GM21619 (cell line): ENCODE measurements at regions not wholly inside any gene's neighbourhood (a gene's known extent, or its start where the extent isn't known, plus 50 kb on each side); places are given as distances from the start of the nearest gene placed in this dataset.

ENCODE experiments used
- ATAC-seq: cut with Tn5 transposase; IDR thresholded peaks from one replicate; pipeline ENCODE4 v1.9.1; 2021; ENCODE audit not compliant: unreplicated experiment

DNA sequence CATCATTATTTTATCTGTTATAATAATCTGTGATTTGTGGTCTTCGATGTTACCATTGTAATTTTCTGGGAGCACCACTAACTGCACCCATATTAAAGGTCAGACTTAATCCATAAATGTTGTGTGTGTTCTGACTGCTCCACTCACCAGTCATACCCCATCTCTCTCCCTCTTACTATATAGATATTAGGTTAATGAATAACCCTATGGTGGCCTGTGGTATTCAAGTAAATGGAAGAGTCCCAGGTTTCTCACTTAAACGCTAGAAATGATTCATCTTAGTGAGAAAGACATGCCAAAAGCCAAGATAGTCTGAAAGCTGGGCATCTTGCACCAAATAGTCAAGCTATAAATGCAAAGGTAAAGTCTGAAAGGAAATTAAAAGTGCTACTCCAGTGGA is 1358.5 kb downstream of the ROBO2 start:
- ATAC-seq, result no peak

DNA sequence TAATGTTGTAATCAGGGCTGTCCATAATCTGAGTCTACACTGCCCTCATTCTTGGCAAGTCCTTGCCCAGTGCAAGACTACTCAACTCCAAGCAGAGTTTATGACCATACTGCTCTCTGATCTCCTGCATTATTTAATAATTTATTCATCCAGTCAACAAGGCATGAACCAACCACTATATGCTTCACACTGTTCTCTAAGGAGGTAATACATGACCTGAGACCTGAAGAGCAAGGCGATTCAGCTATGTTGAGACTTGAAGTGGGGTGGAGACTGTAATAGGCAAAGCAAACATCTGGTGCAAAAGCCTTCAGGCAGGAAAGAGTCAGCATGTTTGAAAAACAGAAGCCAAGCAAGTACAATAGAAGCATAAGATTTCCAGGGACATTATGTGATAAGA is 1362.8 kb downstream of the ROBO2 start:
- ATAC-seq, result no peak

DNA sequence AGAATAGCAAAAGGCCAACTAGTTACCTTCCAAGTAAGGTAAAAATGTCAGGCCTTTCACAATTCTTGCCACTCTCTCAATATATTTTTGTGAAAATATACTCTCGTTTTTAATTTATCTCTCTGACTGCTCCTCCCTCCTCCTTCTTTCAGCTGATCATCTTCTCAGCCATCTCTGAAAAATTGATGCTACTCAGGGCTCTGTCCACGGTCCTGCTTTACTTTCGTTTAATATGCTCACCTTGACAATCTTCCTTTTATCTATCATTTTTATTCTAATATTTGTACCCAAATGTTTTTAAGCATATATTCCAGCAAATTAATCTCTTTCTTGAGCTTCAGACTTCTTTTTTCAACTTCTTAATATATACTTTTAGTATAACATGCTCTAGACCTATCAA is 1362.1 kb downstream of the ROBO1 start:
- no peak for ATAC-seq

DNA sequence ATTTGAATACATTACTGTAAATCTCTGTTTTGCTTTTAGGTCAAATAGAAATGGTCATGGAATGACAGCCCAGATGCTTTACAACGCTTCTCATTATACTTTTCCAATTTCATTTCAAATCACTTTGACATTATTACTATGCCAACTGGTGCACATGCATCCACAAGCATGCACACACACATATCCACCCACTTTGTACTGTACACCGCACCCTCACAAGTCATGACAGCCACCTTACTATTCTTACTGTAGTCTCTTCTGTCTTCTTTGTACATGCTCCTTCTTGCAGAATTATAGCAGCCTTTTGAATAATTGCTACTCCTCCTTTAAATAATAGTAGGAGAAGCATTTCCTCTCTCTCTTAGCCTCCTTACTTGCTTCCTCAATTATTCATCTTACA is 1361.4 kb downstream of the ROBO1 start:
- no peak for ATAC-seq

DNA sequence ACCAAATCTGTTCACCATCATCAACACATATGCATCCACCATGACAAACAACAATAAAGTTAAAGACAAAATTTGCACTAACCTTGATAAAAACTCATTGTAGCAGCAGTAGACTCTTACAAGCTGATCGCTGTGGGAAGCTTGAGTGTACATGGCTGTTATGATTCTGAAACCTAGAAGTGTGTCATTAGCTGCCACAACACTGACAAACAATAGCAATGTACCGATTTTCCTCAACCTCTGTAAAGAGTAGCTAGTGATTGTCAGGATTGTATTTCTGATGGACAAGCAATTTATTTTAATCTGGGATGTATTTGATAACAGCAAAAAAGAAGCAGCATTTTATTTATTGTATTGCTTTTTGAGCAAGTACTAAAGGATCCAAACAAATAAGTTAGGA is 1357.7 kb downstream of the ROBO1 start:
- no peak for ATAC-seq

DNA sequence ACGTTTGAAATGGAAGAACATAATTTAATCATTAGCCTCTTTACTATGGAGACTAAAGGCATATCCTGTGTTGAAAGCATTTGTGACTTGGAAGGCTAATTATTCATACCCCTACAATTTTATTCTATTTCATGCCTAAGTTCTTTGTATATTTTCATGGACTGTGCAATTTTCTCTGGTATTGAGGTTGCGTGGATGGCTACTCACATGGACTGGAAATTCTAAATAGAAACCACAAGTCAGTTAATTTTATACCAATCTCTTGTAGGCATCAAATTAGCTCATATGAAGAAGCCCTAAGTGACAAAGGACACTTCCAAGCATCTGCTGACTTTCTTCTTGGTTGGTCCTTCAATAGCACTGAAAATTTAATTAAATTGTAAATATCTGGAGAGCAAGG is 1353.5 kb downstream of the ROBO1 start:
- ATAC-seq, result no peak

DNA sequence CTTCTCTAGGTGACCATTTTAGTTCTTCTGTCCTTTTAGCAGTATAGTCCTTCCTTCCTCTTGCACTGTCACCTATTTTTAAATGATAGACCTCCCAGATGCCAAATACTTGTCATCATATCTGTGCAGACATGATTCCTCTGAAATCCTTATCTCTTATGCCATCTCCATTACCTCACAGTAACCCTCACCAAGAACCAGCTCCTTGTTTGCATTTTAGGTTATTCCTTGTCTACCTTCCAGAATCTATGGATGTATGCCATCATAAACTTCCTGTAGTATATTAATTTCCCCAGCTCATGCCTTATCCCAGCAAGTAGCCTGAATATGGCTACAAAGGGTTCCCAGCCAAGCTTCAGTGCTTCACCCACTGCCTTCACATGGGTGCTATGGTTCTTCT is 1347.2 kb downstream of the ROBO1 start:
- ATAC-seq, result no peak

DNA sequence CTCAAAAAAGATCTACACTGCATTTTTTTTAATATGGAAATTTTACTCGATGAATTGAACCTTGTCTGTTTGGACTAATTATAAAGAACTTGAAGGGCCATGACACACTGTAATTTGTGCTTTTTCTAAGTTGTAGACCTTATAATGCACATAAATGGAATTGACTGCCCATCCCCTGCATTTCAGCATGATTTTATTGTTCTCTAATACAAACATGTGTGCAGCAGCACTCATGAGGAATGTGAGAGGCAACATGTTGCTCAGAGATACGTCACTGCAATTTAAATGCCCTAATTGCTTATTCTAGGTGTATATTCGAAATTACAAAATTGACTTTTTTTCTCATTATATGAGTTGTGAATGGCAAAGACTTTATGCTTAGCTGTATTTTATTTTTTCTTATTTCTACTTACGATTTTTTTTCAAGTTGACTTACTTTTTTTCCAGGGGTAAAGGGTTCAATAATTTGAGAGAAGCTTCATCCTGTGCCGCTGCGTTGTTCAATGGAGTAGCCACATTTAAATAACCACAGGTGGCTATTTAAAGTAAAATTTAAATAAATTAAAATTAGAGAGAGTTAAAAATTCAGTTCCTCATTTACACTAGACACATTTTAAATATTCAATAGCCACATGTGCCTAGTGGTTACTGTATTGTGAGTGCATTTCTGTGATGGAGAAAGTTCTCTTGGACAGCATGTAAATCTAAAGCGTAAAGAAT is 1346.4 kb downstream of the ROBO1 start:
- no peak for ATAC-seq

DNA sequence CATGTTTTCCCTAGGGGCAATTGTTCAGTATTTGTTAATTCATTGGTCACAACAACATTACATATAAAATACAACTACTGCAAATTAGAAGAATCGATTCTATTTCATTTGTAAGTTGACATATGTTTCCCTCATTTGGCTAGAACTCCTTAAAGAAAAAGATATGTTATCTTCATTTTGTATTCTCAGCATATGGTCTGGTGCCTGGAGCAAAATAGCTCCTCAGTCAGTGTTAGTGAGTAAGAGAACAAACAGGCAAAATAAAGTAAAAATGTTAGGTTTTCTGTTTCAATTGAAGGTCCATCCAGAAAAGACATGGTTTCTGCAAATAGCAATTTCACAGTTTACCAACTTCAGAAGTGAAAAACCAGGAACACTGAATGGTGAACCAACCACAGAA is 1343.1 kb downstream of the ROBO1 start:
- no peak for ATAC-seq

DNA sequence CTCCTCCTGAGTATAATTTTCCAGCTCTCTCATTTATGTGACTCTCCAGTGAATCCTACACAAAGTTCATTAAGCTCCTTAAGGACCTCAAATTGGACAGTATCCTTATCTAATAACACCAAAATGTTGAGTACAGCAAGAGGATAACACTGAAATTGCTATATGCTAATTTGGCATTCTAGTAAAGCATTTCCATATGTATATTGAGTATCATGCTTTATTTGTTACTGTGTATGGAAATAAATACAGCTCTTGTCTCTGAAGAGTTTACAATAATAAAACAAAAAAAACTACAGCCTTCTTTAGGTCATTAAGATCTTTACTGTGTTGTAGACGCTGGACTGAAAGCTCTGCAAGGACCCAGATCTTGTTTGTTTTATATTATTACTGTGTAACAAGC is 1341.3 kb downstream of the ROBO1 start:
- ATAC-seq, result no peak

DNA sequence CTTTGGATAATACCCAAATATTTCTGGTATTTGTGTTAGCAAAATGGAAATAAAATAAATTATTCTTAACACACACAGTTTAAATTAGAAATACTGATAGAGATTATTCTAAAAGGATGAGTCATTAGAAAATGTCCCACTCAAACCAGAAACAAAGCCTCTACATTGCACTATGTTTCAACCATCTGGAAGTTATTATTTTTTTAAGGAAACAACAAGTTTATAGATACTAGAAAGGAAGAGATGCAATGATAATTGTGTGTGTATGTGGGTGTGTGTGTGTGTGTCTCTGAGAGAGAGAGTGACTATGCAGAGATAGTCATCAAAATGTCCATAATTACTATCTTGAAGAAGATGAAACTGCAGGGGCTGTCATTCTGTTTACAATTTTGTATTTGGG is 1340.5 kb downstream of the ROBO1 start:
- ATAC-seq, result no peak

DNA sequence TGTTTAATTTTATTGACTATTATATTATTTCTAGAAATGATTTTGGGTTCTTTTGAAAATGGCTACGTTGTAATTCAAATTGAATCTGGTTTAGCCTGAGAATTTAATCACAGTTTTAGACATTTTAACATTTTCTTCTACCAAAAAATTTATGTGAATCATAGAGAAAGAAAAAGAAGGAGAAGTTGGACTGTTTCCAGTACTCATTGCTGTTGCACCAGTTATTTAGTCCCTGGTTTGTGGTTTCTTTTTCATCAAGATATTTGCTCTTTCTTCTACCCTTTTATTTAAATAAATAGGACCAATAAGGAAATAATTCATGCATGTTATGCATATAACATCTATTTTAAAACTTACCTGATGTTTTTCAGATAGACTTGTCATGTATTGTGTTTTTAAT is 1337.1 kb downstream of the ROBO1 start:
- no peak for ATAC-seq

DNA sequence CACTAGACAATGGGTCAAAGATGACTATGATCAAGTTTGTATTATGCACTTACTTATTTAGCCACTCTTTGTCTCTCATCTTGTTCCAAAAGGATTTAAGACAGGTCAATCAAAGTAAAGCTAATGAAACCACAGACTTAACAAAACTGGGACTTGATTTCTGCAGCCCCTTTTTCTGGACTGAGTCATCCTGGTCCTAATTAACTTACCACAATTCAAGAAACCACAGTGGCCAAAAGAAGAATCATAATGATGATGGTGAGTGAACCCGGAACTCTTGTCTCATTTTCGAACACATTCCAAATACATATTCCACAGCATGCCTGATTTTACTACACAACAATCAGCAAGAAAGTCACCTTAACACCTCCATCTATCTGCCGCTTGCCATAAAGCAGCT is 1333.0 kb downstream of the ROBO1 start:
- ATAC-seq, result no peak

DNA sequence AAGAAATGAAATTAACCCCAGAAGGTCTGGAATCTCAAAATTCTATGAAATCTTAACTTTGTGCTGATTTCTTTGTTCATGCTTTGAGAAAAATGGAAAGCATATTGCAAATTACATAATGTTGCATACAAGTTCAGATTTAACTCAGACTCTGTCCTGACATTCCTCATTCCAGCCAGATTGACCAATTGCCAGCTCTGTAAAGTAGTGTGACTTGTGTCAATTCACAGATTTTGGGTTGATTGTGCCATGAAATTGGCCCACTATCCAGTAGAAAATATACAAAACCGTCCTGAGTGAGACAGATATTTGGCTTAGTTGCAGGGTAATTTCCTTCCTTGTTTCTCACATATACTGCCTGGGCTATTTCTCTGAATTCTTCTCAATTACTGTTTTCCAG is 1312.6 kb downstream of the ROBO1 start:
- ATAC-seq, result no peak

DNA sequence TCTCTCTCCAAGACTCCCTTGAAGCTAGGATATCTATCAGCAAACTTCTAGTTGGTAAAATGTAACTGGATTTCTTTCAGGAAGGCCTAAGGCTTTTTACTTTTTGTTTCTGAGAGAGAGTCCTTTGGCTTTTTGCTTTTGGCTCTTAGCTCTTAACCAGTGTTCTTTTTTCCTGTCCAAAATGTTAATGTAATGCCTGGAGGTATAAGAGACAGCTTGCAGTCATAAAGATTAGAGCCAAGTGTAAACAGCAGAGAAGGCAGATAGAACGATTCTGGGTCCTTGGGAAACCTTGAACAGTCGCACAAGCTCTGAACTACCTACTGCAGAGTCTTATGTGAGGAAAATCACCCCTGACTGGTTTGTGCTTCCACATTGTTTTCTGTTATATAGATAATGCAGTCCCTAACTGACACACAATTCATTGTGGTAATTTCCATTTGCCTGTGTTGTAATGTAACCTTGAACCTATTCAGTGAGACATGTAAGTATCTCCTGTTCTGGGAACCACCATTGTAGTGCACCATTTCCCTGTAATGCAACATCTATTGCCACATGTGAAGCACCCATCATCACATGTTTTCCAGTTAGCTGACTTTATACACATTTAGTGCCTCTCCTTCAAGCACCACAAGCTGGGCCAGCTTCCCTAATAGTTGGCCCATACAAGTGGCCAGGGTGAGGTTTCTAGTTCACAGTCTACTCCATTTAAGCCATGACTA is 1311.9 kb downstream of the ROBO1 start:
- no peak for ATAC-seq

DNA sequence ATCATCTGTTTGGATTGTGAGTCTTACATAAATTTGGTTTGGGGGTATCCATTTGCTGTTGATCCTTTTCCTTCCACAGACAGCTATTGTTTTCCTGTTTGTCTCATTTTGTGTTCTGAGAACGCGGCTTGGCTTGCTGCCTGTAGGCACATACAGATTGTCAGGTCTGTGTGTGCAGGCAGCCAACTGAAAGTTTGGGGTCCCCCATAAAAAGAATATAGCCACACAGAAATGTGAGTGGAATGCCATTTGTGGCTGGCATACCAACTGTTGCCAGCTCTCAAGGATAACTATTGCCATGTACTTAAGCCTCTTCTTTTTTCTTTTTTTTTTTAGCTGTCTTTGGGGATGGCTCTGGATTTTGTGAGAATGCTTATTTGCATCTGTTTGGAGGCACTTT is 1308.0 kb downstream of the ROBO1 start:
- no peak for ATAC-seq

DNA sequence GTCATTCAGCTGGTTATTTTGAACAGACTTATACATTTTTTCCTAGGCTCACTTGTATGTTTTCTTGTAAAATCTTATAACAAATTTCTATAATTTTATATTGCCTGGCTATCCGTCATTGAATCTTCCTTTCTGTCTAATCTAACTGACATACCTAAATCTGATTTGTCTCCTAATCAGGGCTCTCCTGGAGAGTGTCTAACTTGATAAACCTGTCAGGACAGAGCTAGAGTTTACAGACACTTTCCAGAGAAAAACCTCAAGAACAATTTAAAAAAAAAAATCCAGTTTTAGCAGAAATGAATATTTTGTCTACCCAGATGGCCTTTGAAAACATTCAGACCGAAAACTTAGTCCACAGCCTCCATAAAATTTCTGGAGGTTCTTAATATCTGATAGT is 1305.8 kb downstream of the ROBO1 start:
- no peak for ATAC-seq

DNA sequence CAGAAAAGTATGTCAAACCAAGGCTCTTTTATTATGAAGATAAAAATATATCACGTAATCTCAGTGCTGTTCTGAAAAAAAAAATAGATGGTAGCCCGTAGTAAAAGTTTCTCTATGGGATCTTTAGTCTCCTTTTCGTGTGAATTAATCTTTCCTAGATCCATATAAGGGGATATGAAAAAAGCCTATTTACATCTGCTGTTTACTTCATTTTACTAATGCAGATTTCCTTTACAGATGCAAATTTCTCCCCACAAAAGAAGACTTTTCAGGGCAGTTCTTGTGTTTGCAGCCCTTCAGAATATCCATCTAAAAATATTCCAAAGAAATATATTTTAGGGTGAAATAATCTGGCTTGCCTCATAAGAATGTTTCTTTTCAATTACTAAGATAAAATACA is 1291.7 kb downstream of the ROBO1 start:
- no peak for ATAC-seq

DNA sequence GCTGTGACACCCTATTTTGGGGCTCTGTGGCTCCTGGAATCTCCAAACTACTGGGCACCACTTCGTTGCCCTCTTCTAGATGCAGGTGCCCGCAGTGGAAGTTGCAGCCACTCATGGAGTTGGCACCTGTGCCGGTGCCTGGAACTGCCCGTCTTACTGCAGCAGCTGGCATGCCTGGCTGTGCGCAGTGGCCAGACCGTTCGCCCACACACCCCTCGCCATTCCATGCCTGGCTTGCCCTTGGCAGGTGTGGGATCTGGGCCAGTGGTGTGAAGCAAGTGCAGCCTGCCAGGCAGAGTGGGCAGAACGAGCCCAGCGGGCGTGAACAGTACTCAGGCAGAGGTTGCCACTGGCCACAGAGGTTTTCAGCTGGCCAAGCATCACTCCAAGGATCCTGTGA is 1286.7 kb downstream of the ROBO1 start:
- ATAC-seq, result no peak

DNA sequence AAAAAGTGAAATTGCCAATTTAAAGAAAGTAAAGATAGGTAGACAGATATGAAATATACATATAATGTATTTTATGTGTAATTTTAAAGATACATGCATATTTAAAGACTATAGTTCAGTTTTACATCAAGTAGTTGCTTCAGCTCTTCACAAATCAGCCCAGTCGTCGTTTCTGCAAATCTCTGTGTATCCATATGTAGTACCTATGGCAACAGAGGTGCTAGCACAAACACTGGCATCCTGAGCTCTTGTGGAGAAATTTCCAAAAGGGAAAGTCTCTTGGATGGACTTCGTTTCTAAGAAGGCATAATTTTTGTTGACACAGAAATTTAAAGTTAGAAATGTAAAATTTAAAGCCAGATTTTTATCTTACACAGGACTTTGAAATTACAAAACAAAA is 1284.7 kb downstream of the ROBO1 start:
- ATAC-seq, result no peak

DNA sequence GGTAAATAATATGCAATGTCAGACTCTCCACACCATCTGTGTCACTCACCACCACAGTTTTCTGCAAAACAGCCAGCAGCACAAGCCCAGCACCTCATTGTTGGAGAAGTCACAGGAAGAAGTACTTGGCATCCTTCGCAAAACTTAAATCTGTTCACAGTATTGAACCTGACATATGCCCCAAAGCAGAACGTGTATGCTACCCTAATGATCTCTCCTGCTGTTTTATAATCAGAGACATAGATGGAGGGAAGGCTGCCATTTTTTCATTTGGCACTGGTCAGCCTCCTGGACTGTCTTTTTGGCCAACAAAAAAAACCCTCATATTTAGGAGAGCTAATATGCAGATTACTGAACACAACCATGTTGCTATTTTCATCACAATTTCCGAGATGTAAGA is 1272.9 kb downstream of the ROBO1 start:
- no peak for ATAC-seq

DNA sequence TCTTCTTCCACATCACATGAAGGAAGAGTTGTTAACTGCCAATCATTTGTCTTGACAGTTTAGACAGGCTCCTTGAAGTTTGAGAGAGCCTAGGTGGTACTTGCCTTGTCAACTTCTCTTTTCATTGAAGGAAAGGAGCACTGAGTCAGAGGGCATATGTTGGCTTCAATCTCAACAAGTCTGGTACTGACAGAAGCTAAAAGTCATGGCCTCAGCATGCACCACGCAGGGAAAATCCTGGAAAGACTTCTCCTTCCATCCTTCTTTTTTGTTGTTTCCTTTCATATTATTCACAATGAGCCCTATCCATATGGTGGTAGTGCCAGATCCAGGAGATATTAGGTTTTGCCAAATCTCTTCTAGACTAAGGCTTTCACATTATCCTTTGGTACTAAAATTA is 1272.5 kb downstream of the ROBO1 start:
- ATAC-seq, result no peak

DNA sequence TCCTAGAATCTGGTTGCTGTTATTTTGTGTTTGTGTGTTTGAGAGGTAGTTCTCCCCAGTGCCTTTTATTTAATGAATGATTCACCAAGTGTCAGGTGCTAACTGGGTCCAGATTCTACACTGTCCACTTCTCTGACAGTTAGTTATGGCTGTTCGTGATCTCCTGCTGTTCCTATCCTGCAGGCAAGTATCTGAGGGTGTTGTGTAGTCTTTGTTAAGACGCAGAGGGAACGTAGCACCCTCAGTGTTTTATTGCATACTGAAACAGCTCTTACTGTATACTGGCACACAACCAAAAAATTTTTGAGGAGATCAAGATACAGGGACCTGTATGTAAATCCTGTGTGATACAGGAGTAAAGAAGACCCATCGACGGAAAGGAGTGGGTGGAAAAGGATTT is 1271.3 kb downstream of the ROBO1 start:
- no peak for ATAC-seq
